ENCODE measurements at regions not wholly inside any gene's neighbourhood (a gene's known extent, or its start where the extent isn't known, plus 50 kb on each side); places are given as distances from the start of the nearest gene placed in this dataset.

DNA sequence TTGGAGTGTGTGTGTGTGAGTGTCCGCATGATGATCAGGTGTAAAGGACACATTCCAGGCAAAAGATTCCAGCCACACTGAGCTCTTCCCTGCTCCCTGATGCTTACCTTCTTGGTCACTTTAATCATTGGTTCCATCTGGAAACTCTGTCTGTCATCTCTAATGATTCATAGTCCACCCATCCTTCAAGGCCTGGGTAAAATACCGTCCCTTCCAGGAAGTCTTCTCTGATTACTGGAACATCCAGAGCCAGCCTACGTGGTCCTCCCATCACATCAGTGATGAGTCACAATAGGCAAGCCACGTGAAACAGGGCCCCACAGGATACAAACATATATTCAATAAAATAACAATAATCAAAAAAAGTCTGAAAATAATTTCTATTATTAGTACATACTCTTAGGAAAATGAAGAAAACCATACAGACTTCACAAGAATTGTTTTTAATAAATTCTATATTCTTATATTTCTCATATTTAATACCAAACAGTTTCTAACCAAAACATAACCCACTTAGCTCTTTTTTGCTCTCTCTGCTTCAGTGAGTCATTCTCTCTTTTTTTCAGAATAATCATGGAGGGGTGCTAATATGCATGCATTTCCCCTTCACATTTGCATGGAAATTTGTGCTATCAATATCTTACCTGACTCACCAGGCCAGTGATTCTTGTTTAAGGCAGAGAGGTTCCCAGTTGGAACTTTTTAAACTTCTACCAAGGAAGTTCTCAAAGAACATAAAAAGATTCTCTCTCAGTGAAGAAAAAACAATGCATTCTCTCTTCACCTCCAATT is 263.2 kb downstream of the TOX3 start:
- H3K27me3 ChIP-seq = peaks cover 0 to 4% of the 10 kb centered on the region in 2 donors
- DNase-seq = no peak
- TF ChIP-seq CTCF (IDR thresholded peaks at IDR 0.05) (no peak), POLR2A (IDR thresholded peaks at IDR 0.05) (no peak)
- H3K27ac ChIP-seq = no peak overlapping the region
- no peaks in the 10 kb centered on the region for H3K36me3 ChIP-seq (replicated peaks in 1 of 2; ENCODE audit: insufficient read depth in 1 of 2, low read depth in 2 of 2)
- intact Hi-C loops (cut with DNase I) = no loop called here
- ATAC-seq = no peak
- H3K4me1 ChIP-seq = no peaks in the 10 kb centered on the region
- WGBS, 2 donors = 74 to 76% methylated on average over 4 of the region's 4 CpGs
- no peaks in the 10 kb centered on the region for H3K9me3 ChIP-seq
- H3K4me3 ChIP-seq = no peak overlapping the region

GRCh38 chr16:52283018-52283417 is 263.9 kb downstream of the TOX3 start:
- no peak overlapping the region for H3K4me3 ChIP-seq
- H3K27me3 ChIP-seq = peaks cover 0 to 4% of the 10 kb centered on the region in 2 donors
- DNase-seq (no peak), ATAC-seq (no peak)
- H3K4me1 ChIP-seq = no peaks in the 10 kb centered on the region
- no peak for TF ChIP-seq POLR2A (IDR thresholded peaks at IDR 0.05)
- H3K9me3 ChIP-seq = no peaks in the 10 kb centered on the region
- intact Hi-C loops (cut with DNase I) = no loop called here
- no peaks in the 10 kb centered on the region for H3K36me3 ChIP-seq (replicated peaks in 1 of 2; ENCODE audit: insufficient read depth in 1 of 2, low read depth in 2 of 2)
- H3K27ac ChIP-seq = no peak overlapping the region
- WGBS, 2 donors = 61 to 72% methylated on average over 2 of the region's 2 CpGs

GRCh38 chr16:52280086-52280485 is 266.9 kb downstream of the TOX3 start:
- H3K27ac ChIP-seq = no peak overlapping the region
- 75% methylated on average over 1 of the region's 1 CpG for WGBS, 2 donors
- H3K9me3 ChIP-seq = no peaks in the 10 kb centered on the region
- DNase-seq (no peak), ATAC-seq (no peak)
- intact Hi-C loops (cut with DNase I) = no loop called here
- no peaks in the 10 kb centered on the region for H3K4me1 ChIP-seq
- H3K27me3 ChIP-seq = peaks cover 0 to 4% of the 10 kb centered on the region in 2 donors
- TF ChIP-seq POLR2A (IDR thresholded peaks at IDR 0.05) = no peak
- TF ChIP-seq CTCF (IDR thresholded peaks at IDR 0.05) = no peak
- H3K36me3 ChIP-seq (replicated peaks in 1 of 2; ENCODE audit: insufficient read depth in 1 of 2, low read depth in 2 of 2) = no peaks in the 10 kb centered on the region
- no peak overlapping the region for H3K4me3 ChIP-seq

DNA sequence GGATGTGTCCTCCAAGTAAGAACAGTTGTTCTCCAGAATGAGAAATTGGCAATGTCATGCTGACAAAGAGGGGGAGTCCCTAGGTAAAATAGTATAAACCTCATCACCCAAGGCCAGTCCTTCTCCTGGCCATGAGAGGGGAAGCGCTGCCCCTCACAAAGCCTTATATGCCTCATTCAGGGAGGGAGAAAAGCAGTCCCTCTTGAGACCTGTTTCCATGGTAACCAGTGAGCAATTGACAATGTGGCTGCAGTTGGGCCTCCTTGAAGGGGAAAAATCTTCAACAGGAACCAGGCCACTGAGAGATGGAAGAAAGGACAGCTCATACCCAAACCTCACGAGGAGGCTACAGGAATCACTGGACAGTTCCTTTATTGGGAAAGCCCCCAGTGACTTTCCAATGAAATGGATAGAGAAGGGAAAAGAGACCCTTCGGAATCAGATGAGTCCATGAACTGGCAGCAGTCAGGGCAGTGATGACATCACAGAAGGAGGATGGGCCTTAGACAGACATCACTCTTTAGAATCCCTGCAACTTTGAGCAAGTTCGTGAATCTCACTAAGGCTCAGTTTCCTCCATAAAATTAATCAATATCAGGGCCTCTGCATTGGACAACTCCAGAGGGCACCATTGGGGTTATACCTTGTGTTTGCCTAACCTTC is 275.7 kb downstream of the TOX3 start:
- Histone ChIP-seq H3K9me3 (no peaks in the 10 kb centered on the region), H3K4me1 (no peaks in the 10 kb centered on the region), H3K27ac (no peak overlapping the region), H3K4me3 (no peak overlapping the region), H3K27me3 (no peaks in the 10 kb centered on the region), H3K36me3 (replicated peaks in 1 of 2; ENCODE audit: insufficient read depth in 1 of 2, low read depth in 2 of 2) (no peaks in the 10 kb centered on the region)
- TF ChIP-seq CTCF (IDR thresholded peaks at IDR 0.05) (no peak), POLR2A (IDR thresholded peaks at IDR 0.05) (no peak)
- DNase-seq (no peak), ATAC-seq (no peak)
- WGBS, 2 donors = 73 to 89% methylated on average over 4 of the region's 4 CpGs
- intact Hi-C loops (cut with DNase I) = no loop called here

GRCh38 chr16:52265446-52265861 is 281.5 kb downstream of the TOX3 start:
- no peak for DNase-seq
- Histone ChIP-seq H3K9me3 (no peaks in the 10 kb centered on the region), H3K27ac (no peak overlapping the region), H3K27me3 (no peaks in the 10 kb centered on the region), H3K4me1 (no peaks in the 10 kb centered on the region), H3K4me3 (no peak overlapping the region), H3K36me3 (replicated peaks in 1 of 2; ENCODE audit: insufficient read depth in 1 of 2, low read depth in 2 of 2) (no peaks in the 10 kb centered on the region)
- ATAC-seq = no peak
- TF ChIP-seq CTCF (IDR thresholded peaks at IDR 0.05) (no peak), POLR2A (IDR thresholded peaks at IDR 0.05) (no peak)
- intact Hi-C loops (cut with DNase I) = no loop called here
- WGBS, 2 donors = 14 to 18% methylated on average over 3 of the region's 3 CpGs
